ENCODE measurements at regions not wholly inside any gene's neighbourhood (a gene's known extent, or its start where the extent isn't known, plus 50 kb on each side); places are given as distances from the start of the nearest gene placed in this dataset.

DNA sequence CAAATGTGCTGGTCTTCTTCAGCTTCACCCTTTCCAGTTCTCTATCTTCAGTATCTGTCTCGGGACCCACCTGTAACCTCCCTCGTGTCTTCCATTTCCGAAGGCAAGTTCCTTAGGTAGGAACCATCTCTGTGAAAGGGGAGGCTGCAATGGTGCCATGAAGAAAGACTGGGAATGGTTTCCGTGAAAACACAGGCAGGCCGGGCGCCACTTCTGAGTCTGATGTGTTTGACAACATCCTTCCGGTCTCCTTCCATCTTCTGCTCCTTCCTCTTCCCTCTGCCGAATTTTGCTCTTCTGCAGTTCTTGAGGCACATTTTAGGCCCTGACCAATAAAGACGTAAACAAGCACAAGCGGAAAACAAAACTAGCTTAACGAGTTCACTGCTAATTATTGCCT is 328.0 kb downstream of the THBS2 start:
- no peak for TF ChIP-seq POLR2A (IDR thresholded peaks at IDR 0.05)
- TF ChIP-seq, protein P1, sequence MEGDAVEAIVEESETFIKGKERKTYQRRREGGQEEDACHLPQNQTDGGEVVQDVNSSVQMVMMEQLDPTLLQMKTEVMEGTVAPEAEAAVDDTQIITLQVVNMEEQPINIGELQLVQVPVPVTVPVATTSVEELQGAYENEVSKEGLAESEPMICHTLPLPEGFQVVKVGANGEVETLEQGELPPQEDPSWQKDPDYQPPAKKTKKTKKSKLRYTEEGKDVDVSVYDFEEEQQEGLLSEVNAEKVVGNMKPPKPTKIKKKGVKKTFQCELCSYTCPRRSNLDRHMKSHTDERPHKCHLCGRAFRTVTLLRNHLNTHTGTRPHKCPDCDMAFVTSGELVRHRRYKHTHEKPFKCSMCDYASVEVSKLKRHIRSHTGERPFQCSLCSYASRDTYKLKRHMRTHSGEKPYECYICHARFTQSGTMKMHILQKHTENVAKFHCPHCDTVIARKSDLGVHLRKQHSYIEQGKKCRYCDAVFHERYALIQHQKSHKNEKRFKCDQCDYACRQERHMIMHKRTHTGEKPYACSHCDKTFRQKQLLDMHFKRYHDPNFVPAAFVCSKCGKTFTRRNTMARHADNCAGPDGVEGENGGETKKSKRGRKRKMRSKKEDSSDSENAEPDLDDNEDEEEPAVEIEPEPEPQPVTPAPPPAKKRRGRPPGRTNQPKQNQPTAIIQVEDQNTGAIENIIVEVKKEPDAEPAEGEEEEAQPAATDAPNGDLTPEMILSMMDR (IDR thresholded peaks at IDR 0.05): no peak
